Endothelial cell of umbilical vein (primary cell): ENCODE measurements at regions not wholly inside any gene's neighbourhood (a gene's known extent, or its start where the extent isn't known, plus 50 kb on each side); places are given as distances from the start of the nearest gene placed in this dataset.

Experiments
- BruUV-seq: library from RNA; stranded (reverse); fragments of 400-500 nt; replicated peaks from 2 replicates; lab custom pipeline; 2021; lab: Mats Ljungman, UMichigan
- CTCF ChIA-PET: fragments of 300-600, 350-600 bp; sonication (Branson Sonifier 250); formaldehyde crosslinking; loops from one replicate; lab custom pipeline; 2021; ENCODE audit warnings: antibody characterized with exemption, inconsistent platforms; lab: Charles Lee
- POLR2A ChIA-PET: fragments of 300-600, 350-600 bp; sonication (Branson Sonifier 250); formaldehyde crosslinking; loops from one replicate; lab custom pipeline; 2021; ENCODE audit warnings: antibody characterized with exemption, inconsistent platforms; lab: Charles Lee
- DNase-seq: peaks from one replicate; pipeline ENCODE4 v3.0.0-alpha.2; 2011; ENCODE audit warnings: low read depth, low spot score
- FAIRE-seq: peaks from 2 replicates; lab custom pipeline; 2011; peaks lifted over from hg19 to GRCh38; lab: Jason Lieb, UNC
- H2AFZ ChIP-seq: 2 replicates; pipeline ENCODE4 v1.6.0; 2012; ENCODE audit warnings: low read depth, low read length, control low read depth, inconsistent platforms
- H3K27ac ChIP-seq: 2 replicates; pipeline ENCODE4 v1.5.1; 2011; ENCODE audit warnings: low read depth, mild to moderate bottlenecking, control low read depth, low read length, moderate library complexity; ENCODE audit not compliant: insufficient read depth
- H3K27me3 ChIP-seq, 2 experiments: 2 replicates each; pipeline versions ENCODE4 v1.6.0 to v1.6.1; 2011; ENCODE audit warnings: low read length in 2 of 2, mixed read lengths in 1 of 2; ENCODE audit not compliant: control insufficient read depth in 2 of 2, insufficient read depth in 2 of 2
- H3K36me3 ChIP-seq, 2 experiments: 2 replicates in 1 of 2; 3 replicates in 1 of 2; pipeline ENCODE4 v1.5.1; 2011; ENCODE audit warnings: low read length in 2 of 2, mild to moderate bottlenecking in 1 of 2, moderate library complexity in 1 of 2; ENCODE audit not compliant: control insufficient read depth in 2 of 2, insufficient read depth in 2 of 2; ENCODE audit errors: extremely low read depth in 1 of 2
- H3K4me1 ChIP-seq: 3 replicates; pipeline ENCODE4 v1.5.1; 2011; ENCODE audit warnings: mild to moderate bottlenecking, low read length; ENCODE audit not compliant: control insufficient read depth, insufficient read depth; ENCODE audit errors: extremely low read depth
- H3K4me2 ChIP-seq: 2 replicates; pipeline ENCODE4 v1.6.1; 2011; ENCODE audit warnings: low read length, control low read depth, mixed read lengths; ENCODE audit not compliant: insufficient read depth
- H3K4me3 ChIP-seq, 3 experiments: fragments of 200-600 bp in 1 of 3; sonication (generic), shearing (Covaris generic) in 1 of 3; replicated peaks in 1 of 3; 2 replicates each; pipeline ENCODE4 v1.5.1; 2011 to 2016; ENCODE audit warnings: control low read depth in 3 of 3, low read length in 3 of 3, mild to moderate bottlenecking in 2 of 3, inconsistent platforms in 1 of 3, low read depth in 1 of 3, moderate library complexity in 1 of 3; ENCODE audit not compliant: insufficient read depth in 1 of 3
- H3K79me2 ChIP-seq: 2 replicates; pipeline ENCODE4 v1.6.0; 2012; ENCODE audit warnings: low read length, inconsistent platforms; ENCODE audit not compliant: control insufficient read depth, insufficient read depth
- H3K9ac ChIP-seq: replicated peaks from 2 replicates; pipeline ENCODE3; 2011; ENCODE audit warnings: low read length, control low read depth; ENCODE audit not compliant: insufficient read depth; ENCODE audit errors: extremely low read depth
- H3K9me1 ChIP-seq: replicated peaks from 3 replicates; pipeline ENCODE4 v1.6.0; 2011; ENCODE audit warnings: mild to moderate bottlenecking, low read length; ENCODE audit not compliant: control insufficient read depth, insufficient read depth; ENCODE audit errors: extremely low read depth
- H3K9me3 ChIP-seq: replicated peaks from 2 replicates; pipeline ENCODE4 v1.5.1; 2012; ENCODE audit warnings: low read length, inconsistent platforms; ENCODE audit not compliant: control insufficient read depth, insufficient read depth
- H4K20me1 ChIP-seq: replicated peaks from 2 replicates; pipeline ENCODE3; 2011; ENCODE audit warnings: mild to moderate bottlenecking, low read length; ENCODE audit not compliant: control insufficient read depth, insufficient read depth; ENCODE audit errors: extremely low read depth
- CTCF ChIP-seq, 2 donors: IDR thresholded peaks; 1 replicate in 1 of 2; 2 replicates in 1 of 2; pipeline ENCODE4 v1.5.1; 2011; ENCODE audit warnings: low read length in 2 of 2, mild to moderate bottlenecking in 2 of 2, moderate library complexity in 2 of 2, control low read depth in 1 of 2, inconsistent platforms in 1 of 2, low read depth in 1 of 2; ENCODE audit not compliant: insufficient read depth in 1 of 2; ENCODE audit errors: extremely low read depth in 1 of 2
- EZH2 ChIP-seq: IDR thresholded peaks from 2 replicates; pipeline ENCODE4 v1.6.1; 2012; ENCODE audit warnings: borderline replicate concordance, low read depth, mild to moderate bottlenecking, moderate library complexity, low read length, inconsistent platforms; ENCODE audit not compliant: severe bottlenecking
- FOS ChIP-seq: IDR thresholded peaks from 2 replicates; pipeline ENCODE4 v1.6.1; 2011; ENCODE audit warnings: mild to moderate bottlenecking, low read length, moderate library complexity, borderline replicate concordance; ENCODE audit not compliant: insufficient read depth
- GATA2 ChIP-seq: IDR thresholded peaks from 2 replicates; pipeline ENCODE4 v1.7.0; 2011; ENCODE audit warnings: low read depth, mild to moderate bottlenecking, moderate library complexity, mixed read lengths, low read length; ENCODE audit not compliant: insufficient read length, insufficient read depth
- MAX ChIP-seq: IDR thresholded peaks from 2 replicates; pipeline ENCODE4 v1.6.1; 2011; ENCODE audit not compliant: insufficient read depth, insufficient read length
- MYC ChIP-seq: IDR thresholded peaks from one replicate; pipeline ENCODE4 v1.6.1; 2011; ENCODE audit warnings: mild to moderate bottlenecking, low read depth, low read length
- POLR2A ChIP-seq: IDR thresholded peaks from 2 replicates; pipeline ENCODE4 v1.6.1; 2012; ENCODE audit warnings: low read depth, mild to moderate bottlenecking, control low read depth, low read length
- dilution Hi-C: fragments of 300-500 bp; cut with MboI; formaldehyde crosslinking; loops from one replicate; pipeline ENCODE4 v1.15.0; 2019; ENCODE audit warnings: low sequenced_read_pairs; ENCODE audit not compliant: extremely low pct_ligation_motif_present
- intact Hi-C: fragments of 100-400 bp; cut with micrococcal nuclease; formaldehyde crosslinking; loops from one replicate; pipeline ENCODE4 v1.10.0; 2022

- Histone ChIP-seq H3K4me3 (no peak overlapping the region), H3K4me1 (no peaks in the 10 kb centered on the region), H3K79me2 (no peaks in the 10 kb centered on the region), H3K27me3 (no peaks in the 10 kb centered on the region), H4K20me1 (no peaks in the 10 kb centered on the region), H3K9me1 (no peaks in the 10 kb centered on the region), H3K27ac (no peak overlapping the region), H3K9ac (no peak overlapping the region), H3K9me3 (peaks cover 2% of the 10 kb centered on the region), H3K4me2 (no peak overlapping the region), H3K36me3 (no peaks in the 10 kb centered on the region), H2AFZ (no peak overlapping the region)
- TF ChIP-seq CTCF (IDR thresholded peaks at IDR 0.05; ENCODE audit: extremely low read depth in 1 of 2, insufficient read depth in 1 of 2, low read depth in 1 of 2, low read length in 2 of 2) (no peak), MAX (no peak), EZH2 (no peak), POLR2A (no peak), FOS (no peak), GATA2 (no peak), MYC (no peak)
- DNase-seq (no peak), FAIRE-seq (no peak)
- intact Hi-C loops (loop anchor here (10.0 kb wide), 1 partner anchor 315 kb away; no protein-coding TSS in a partner anchor), dilution Hi-C loops (no loop called here)
- CTCF ChIA-PET = no interaction called here
- POLR2A ChIA-PET = no interaction called here
- BruUV-seq = no TSS peak
These were observed 289.2 kb downstream of the TEX29 start for GRCh38 chr13:111609631-111610030.
